CD4-positive, alpha-beta T cell treated with Interleukin-15 for 1 hour (primary cell): ENCODE measurements at regions not wholly inside any gene's neighbourhood (a gene's known extent, or its start where the extent isn't known, plus 50 kb on each side); places are given as distances from the start of the nearest gene placed in this dataset.
"Not testable (repeated sequence)": the region's sequence is repeated elsewhere in the genome, so short reads cannot be mapped to it uniquely, and the experiment has no call there.

Experiments
- DNase-seq: peaks from one replicate; pipeline ENCODE4 v3.0.0-alpha.2; 2020

GRCh38 chr10:91005276-91005675 lies 84.4 kb upstream of the ANKRD1 start:
- not testable (repeated sequence) for DNase-seq

GRCh38 chr10:91006001-91006751 lies 85.3 kb upstream of the ANKRD1 start:
- DNase-seq, result peak; percentile 55

- no peak for DNase-seq
Observed at GRCh38 chr10:91006752-91007346, 86.0 kb upstream of the ANKRD1 start.

GRCh38 chr10:91007655-91008054 lies 86.8 kb upstream of the ANKRD1 start:
- DNase-seq, result no peak

GRCh38 chr10:91009121-91009520 lies 88.2 kb upstream of the ANKRD1 start:
- no peak for DNase-seq

- no peak for DNase-seq
Observed at GRCh38 chr10:91010952-91011351, 90.1 kb upstream of the ANKRD1 start.

GRCh38 chr10:91012502-91012901 lies 91.6 kb upstream of the ANKRD1 start:
- no peak for DNase-seq

- DNase-seq, result no peak
Observed at GRCh38 chr10:91013985-91014384, 93.1 kb upstream of the ANKRD1 start.

- no peak for DNase-seq
Observed at GRCh38 chr10:91017198-91017597, 96.3 kb upstream of the ANKRD1 start.

- no peak for DNase-seq
Observed at GRCh38 chr10:91021901-91022300, 101.0 kb upstream of the ANKRD1 start.

- DNase-seq, result no peak
Observed at GRCh38 chr10:91022390-91022789, 101.5 kb upstream of the ANKRD1 start.

GRCh38 chr10:91022924-91023699 lies 102.2 kb upstream of the ANKRD1 start:
- no peak for DNase-seq

- no peak for DNase-seq
Observed at GRCh38 chr10:91023700-91024398, 103.0 kb upstream of the ANKRD1 start.

- DNase-seq, result no peak
Observed at GRCh38 chr10:91024541-91024940, 103.7 kb upstream of the ANKRD1 start.

- no peak for DNase-seq
Observed at GRCh38 chr10:91032611-91033206, 111.8 kb upstream of the ANKRD1 start.

- DNase-seq, result no peak
Observed at GRCh38 chr10:91033324-91033950, 112.5 kb upstream of the ANKRD1 start.

- no peak for DNase-seq
Observed at GRCh38 chr10:91034042-91034441, 113.2 kb upstream of the ANKRD1 start.

GRCh38 chr10:91034494-91035159 lies 113.7 kb upstream of the ANKRD1 start:
- DNase-seq, result no peak

GRCh38 chr10:91035650-91036292 lies 114.9 kb upstream of the ANKRD1 start:
- DNase-seq, result no peak

GRCh38 chr10:91036807-91037411 lies 116.0 kb upstream of the ANKRD1 start:
- no peak for DNase-seq

- DNase-seq, result no peak
Observed at GRCh38 chr10:91038971-91039370, 118.1 kb upstream of the ANKRD1 start.
